ENCODE measurements at regions not wholly inside any gene's neighbourhood (a gene's known extent, or its start where the extent isn't known, plus 50 kb on each side); places are given as distances from the start of the nearest gene placed in this dataset.
"Not testable (repeated sequence)": the region's sequence is repeated elsewhere in the genome, so short reads cannot be mapped to it uniquely, and the experiment has no call there.

GRCh38 chr10:8272794-8273425, 218.4 kb downstream of the GATA3 start:
- FAIRE-seq: no peak
- no peak for DNase-seq (ENCODE audit: extremely low spot score, insufficient read length, low read depth)

GRCh38 chr10:8273749-8274148, 219.3 kb downstream of the GATA3 start:
- no peak for FAIRE-seq
- DNase-seq (ENCODE audit: extremely low spot score, insufficient read length, low read depth): no peak

GRCh38 chr10:8275911-8276310, 221.4 kb downstream of the GATA3 start:
- no peak for FAIRE-seq

GRCh38 chr10:8278099-8278498, 223.6 kb downstream of the GATA3 start:
- FAIRE-seq (no peak), DNase-seq (ENCODE audit: extremely low spot score, insufficient read length, low read depth) (no peak)

More at GRCh38 chr10:8275911-8276310, 221.4 kb downstream of the GATA3 start:
- no peak for DNase-seq (ENCODE audit: extremely low spot score, insufficient read length, low read depth)

GRCh38 chr10:8279598-8279997, 225.1 kb downstream of the GATA3 start:
- no peak for DNase-seq (ENCODE audit: extremely low spot score, insufficient read length, low read depth)
- FAIRE-seq: no peak

- no peak for FAIRE-seq
- DNase-seq (ENCODE audit: extremely low spot score, insufficient read length, low read depth): no peak
Measured at GRCh38 chr10:8280946-8281345, 226.5 kb downstream of the GATA3 start.

- FAIRE-seq (no peak), DNase-seq (ENCODE audit: extremely low spot score, insufficient read length, low read depth) (no peak)
Measured at GRCh38 chr10:8282340-8282739, 227.9 kb downstream of the GATA3 start.

- DNase-seq (ENCODE audit: extremely low spot score, insufficient read length, low read depth) (no peak), FAIRE-seq (no peak)
Measured at GRCh38 chr10:8283166-8283905, 228.8 kb downstream of the GATA3 start.

- FAIRE-seq: no peak
- DNase-seq (ENCODE audit: extremely low spot score, insufficient read length, low read depth): no peak
Measured at GRCh38 chr10:8283986-8284385, 229.5 kb downstream of the GATA3 start.

- not testable (repeated sequence) for FAIRE-seq; DNase-seq (ENCODE audit: extremely low spot score, insufficient read length, low read depth)
Measured at GRCh38 chr10:8285970-8286369, 231.5 kb downstream of the GATA3 start.

GRCh38 chr10:8288600-8288999, 234.1 kb downstream of the GATA3 start:
- FAIRE-seq (no peak), DNase-seq (ENCODE audit: extremely low spot score, insufficient read length, low read depth) (no peak)

- FAIRE-seq: no peak
- DNase-seq (ENCODE audit: extremely low spot score, insufficient read length, low read depth): no peak
Measured at GRCh38 chr10:8289186-8289924, 234.9 kb downstream of the GATA3 start.

- DNase-seq (ENCODE audit: extremely low spot score, insufficient read length, low read depth): no peak
- no peak for FAIRE-seq
Measured at GRCh38 chr10:8294779-8295178, 240.3 kb downstream of the GATA3 start.

- FAIRE-seq (no peak), DNase-seq (ENCODE audit: extremely low spot score, insufficient read length, low read depth) (no peak)
Measured at GRCh38 chr10:8295311-8295710, 240.8 kb downstream of the GATA3 start.

- FAIRE-seq (no peak), DNase-seq (ENCODE audit: extremely low spot score, insufficient read length, low read depth) (no peak)
Measured at GRCh38 chr10:8296090-8296733, 241.7 kb downstream of the GATA3 start.

- no peak for DNase-seq (ENCODE audit: extremely low spot score, insufficient read length, low read depth)
- FAIRE-seq: no peak
Measured at GRCh38 chr10:8296734-8297101, 242.2 kb downstream of the GATA3 start.

GRCh38 chr10:8297107-8297506, 242.6 kb downstream of the GATA3 start:
- FAIRE-seq: no peak

GRCh38 chr10:8297959-8298358, 243.5 kb downstream of the GATA3 start:
- no peak for FAIRE-seq
- DNase-seq (ENCODE audit: extremely low spot score, insufficient read length, low read depth): no peak

More at GRCh38 chr10:8297107-8297506, 242.6 kb downstream of the GATA3 start:
- DNase-seq (ENCODE audit: extremely low spot score, insufficient read length, low read depth): no peak

- FAIRE-seq: no peak
- DNase-seq (ENCODE audit: extremely low spot score, insufficient read length, low read depth): no peak
Measured at GRCh38 chr10:8298896-8299570, 244.5 kb downstream of the GATA3 start.

GRCh38 chr10:8300925-8301324, 246.4 kb downstream of the GATA3 start:
- no peak for DNase-seq (ENCODE audit: extremely low spot score, insufficient read length, low read depth)

More at GRCh38 chr10:8300925-8301324, 246.4 kb downstream of the GATA3 start:
- FAIRE-seq: no peak

Measured in GM18507 (cell line).